HG02678 (cell line): ENCODE measurements at regions not wholly inside any gene's neighbourhood (a gene's known extent, or its start where the extent isn't known, plus 50 kb on each side); places are given as distances from the start of the nearest gene placed in this dataset.
A peak's percentile ranks its signal among the peaks of the same experiment; 100 is the strongest.

ENCODE experiments used
- ATAC-seq: cut with Tn5 transposase; IDR thresholded peaks from one replicate; pipeline ENCODE4 v1.9.1; 2021; ENCODE audit warnings: mild to moderate bottlenecking, moderate library complexity; ENCODE audit not compliant: unreplicated experiment

- no peak for ATAC-seq
These were observed 246.6 kb downstream of the TBXT start for GRCh38 chr6:165920896-165921671.

DNA sequence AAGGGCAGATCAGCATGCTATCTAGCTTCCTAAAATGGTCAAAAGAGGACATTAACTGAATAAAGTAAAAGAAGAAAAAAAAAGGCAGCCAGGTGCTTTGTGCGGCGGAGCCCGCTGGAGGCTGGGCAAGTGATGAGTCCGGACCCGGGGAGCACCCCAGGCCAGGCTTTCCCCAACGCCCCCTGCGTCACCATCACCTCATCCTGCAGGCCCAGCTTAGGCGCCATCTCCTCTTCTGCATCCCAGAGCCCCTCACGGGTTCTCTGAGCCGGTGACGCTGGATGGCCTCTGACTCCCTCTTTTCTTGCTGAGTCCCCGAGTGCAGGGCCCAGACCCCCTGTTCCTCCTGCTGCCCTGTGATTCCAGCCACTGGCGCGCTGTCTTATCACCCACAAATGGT lies 250.1 kb downstream of the TBXT start:
- no peak for ATAC-seq

DNA sequence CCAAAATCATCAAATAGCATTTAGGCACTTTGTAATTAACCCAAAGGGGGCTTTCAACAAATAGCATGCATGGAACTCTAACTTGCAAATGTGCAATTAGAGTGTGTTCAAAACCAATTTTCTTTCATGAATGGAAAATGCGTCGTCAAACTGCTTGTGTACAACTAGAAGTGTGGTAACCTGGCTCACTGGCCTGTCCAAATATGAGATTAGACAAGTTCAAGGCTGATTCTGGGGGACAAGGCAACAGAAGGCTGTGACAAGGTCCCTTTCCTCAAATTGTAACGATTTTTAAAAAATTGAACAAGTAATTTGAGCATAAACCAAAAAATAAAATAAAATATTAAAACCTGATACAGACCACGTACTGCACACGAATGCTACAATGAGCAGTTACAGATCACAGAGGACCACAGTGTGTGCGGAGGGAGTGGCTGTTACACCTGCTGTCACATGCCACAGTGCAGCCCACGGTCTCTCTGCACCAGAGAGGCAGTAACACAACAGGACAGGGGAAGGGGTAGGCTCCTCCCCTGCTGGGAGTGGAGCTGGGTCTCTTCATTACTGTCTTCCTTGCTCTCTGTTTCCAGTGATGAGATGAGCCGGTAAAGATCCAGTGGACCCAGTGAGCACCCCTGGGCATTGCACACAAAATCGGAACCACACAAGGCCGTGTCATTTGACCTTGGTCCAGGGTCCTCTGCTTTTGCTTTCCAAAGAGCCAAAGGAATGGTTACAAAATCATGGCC lies 252.2 kb upstream of the PDE10A start:
- ATAC-seq = no peak

GRCh38 chr6:165913676-165914570 lies 250.9 kb upstream of the PDE10A start:
- no peak for ATAC-seq

GRCh38 chr6:165910184-165910966 lies 247.3 kb upstream of the PDE10A start:
- ATAC-seq = no peak

- no peak for ATAC-seq
These were observed 243.7 kb upstream of the PDE10A start for GRCh38 chr6:165906736-165907135.

GRCh38 chr6:165905744-165906143 lies 242.7 kb upstream of the PDE10A start:
- ATAC-seq = no peak

DNA sequence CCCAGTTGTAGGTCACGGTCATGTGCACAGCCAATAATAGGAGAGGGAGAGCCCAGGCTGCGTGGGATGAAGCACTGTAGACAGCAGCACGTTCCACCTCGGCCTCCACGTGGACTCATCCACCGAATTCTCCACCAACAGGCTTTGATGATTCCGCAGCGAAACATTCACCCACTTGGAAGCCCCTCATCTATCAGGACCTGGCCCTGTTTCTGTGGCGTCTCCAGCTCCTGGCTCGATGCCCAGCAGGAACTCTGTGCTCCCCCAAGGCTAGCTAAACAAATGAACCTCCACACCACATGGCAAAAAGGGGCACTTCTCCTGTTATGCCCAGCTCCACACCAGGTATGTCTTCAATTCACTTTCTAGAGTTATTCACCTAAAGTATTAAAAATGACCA lies 237.9 kb upstream of the PDE10A start:
- no peak for ATAC-seq

DNA sequence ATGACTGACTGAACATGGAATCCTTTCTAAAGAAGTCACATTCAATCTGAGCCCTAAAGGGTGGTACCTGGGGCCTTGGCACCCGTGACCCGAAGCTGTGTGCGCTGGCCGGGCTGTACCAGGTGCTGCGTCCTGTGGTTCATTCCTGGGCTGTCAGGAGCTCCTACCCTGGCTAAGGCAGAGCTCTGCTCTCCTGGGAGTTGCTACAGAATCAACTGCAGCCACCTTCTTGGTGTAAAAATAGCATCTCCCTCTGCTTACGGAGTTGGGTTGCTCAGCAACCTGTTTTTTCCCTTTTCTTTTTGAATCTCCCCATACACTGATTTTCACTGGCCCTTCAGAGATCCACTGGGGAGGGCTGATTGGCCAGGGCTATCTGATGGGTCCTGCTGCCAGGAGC lies 236.6 kb upstream of the PDE10A start:
- ATAC-seq = no peak

DNA sequence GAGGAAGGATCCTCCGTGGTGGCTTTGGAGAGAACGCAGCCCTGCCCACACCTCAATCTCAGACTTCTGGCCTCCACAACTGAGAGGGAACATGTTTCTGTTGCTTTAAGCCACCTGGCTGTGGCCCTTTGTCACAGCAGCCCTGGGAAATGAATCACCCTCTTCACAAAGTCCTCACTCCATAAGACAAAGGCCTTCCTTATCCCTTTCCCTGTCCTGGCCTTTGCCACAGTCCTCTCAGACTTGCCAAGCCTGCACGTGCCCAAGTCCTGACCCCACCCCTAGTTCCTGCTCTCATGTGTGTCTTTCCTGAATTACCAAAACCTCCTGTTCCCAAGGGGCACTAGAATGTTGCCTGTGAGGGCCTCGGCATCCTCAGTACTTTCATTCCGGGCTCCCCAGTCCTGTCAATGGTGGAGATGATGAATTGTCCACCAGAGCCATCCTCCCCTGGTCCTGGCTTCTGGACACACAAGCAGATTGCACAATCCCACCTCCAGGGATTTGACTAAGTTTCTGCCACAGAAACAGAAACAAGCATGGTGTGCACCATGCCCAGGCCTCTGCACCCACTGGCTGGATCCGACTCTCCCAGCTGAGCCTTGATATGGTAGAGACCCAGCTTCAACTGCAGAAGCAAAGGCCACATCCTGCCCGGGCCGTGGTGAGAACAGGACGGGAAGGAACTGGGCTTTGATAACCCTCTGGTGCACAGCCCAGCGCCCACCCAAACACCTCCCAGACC lies 232.6 kb upstream of the PDE10A start:
- no peak for ATAC-seq

DNA sequence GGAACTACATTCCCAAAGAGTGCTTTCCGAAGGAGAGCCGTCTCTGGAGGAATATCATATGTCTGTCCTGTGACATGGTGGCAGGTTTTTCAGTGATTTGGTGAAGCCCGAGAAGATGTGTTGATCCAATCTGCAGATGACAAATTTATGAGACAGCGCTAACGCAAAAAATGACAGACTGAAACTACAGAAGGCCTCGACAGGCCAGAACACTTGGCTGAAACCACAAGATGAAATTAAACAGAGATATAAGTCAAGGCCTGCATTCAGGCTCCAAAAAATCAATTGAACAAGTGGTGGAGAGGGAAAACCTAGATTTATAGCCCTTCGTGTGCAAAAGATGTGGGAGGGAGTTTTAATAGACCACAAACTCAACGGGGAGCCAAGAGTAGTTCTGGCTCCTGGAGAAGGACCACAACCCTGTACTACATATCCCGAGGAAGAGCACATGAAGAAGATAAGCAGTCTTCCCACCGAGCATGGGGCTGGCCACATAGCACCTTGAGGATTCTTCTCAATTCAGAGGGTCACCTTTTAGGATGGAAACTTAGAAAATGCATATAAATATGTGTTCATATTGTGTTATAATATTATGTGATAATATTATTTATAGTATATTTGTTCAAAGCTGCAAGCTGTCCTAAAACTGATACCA lies 231.3 kb upstream of the PDE10A start:
- no peak for ATAC-seq

GRCh38 chr6:165893431-165893830 lies 230.4 kb upstream of the PDE10A start:
- no peak for ATAC-seq

GRCh38 chr6:165891320-165891719 lies 228.3 kb upstream of the PDE10A start:
- no peak for ATAC-seq

DNA sequence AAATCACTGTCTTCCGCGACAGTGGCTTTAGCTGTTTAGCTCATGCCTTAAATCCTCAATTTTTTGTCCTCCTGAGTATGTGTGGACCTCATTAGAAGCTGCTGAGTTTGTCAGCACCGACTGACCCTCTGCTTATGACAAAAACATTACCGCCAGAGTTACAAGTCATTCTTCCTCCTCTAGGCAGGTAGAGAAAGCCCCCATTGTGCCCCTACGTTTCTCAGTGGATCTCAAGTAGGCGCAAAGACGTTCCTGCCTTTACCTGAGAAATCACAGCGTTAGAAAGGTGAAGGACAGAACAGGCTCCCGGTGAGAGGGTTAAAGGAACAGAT lies 227.3 kb upstream of the PDE10A start:
- no peak for ATAC-seq

DNA sequence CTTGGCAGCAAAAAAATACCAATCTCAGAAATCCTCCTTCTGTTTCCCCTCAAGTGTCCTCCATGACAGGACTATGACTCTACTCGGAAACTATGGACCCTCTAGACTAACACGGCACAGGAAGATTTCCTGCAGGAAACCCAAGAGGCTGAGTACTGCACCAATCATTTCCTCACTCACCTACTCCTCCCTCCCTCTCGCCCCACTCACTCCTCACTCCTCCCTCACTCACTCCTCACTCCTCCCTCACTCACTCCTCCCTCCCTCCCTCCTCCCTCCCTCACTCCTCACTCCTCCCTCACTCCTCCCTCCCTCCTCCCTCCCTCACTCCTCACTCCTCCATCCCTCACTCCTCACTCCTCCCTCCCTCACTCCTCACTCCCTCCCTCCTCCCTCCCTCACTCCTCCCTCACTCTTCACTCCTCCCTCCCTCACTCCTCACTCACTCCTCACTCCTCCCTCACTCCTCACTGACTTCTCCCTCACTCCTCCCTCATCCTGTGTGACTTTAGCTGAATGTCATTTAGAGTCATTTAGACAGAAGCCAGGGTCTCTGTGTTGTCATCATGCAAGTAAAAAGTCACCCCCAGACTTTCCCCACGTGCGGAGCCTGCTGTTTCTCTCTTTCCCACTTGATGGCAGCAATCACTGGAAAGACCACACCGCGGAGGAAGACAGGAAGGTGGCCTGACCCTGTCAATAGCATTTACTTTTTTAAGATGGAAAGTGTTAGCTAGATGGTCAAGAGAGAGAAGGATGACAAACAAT lies 226.8 kb upstream of the PDE10A start:
- ATAC-seq = peak; percentile 41

DNA sequence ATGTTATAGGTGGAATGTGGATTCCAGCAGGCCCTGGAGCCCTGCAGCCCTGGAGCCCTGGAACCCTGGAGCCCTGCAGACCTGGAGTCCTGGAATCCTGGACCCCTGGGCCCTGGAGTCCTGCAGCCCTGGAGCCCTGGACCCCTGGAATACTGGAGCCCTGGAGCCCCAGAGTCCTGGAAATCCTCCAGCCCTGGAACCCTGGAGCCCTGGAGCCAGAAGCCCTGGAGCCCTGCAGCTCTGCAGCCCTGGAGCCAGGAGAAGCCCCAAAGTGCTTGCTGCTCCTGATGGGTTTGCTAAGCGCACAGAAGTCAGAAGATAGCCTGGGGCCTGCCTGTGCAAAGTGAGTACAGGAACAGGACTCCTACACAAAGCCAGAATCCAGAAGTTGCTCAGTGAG lies 223.1 kb upstream of the PDE10A start:
- ATAC-seq = no peak

GRCh38 chr6:165884813-165885765 lies 222.0 kb upstream of the PDE10A start:
- ATAC-seq = peak; percentile 94
